Muscle layer of colon (tissue), 2 donors: ENCODE measurements at regions not wholly inside any gene's neighbourhood (a gene's known extent, or its start where the extent isn't known, plus 50 kb on each side); places are given as distances from the start of the nearest gene placed in this dataset.
"Not testable (repeated sequence)": the region's sequence is repeated elsewhere in the genome, so short reads cannot be mapped to it uniquely, and the experiment has no call there.

Experiments used
- H3K27ac ChIP-seq: one replicate; pipeline ENCODE4 v1.7.0; 2013; ENCODE audit warnings: low read depth, mild to moderate bottlenecking, low read length, moderate library complexity
- H3K27me3 ChIP-seq, 2 donors: one replicate each; pipeline ENCODE4 v1.7.0; 2013; ENCODE audit warnings: low read length in 2 of 2, mild to moderate bottlenecking in 2 of 2; ENCODE audit not compliant: insufficient read depth in 2 of 2, control insufficient read depth in 1 of 2
- H3K36me3 ChIP-seq: one replicate; pipeline ENCODE4 v1.7.0; 2013; ENCODE audit warnings: mild to moderate bottlenecking, low read length; ENCODE audit not compliant: insufficient read depth
- H3K4me1 ChIP-seq: one replicate; pipeline ENCODE4 v1.7.0; 2013; ENCODE audit warnings: mild to moderate bottlenecking, low read length; ENCODE audit not compliant: insufficient read depth
- H3K4me3 ChIP-seq, 2 donors: one replicate each; pipeline ENCODE4 v1.7.0; 2013; ENCODE audit warnings: low read length in 2 of 2, low read depth in 1 of 2, mild to moderate bottlenecking in 1 of 2, moderate library complexity in 1 of 2
- H3K9ac ChIP-seq: one replicate; pipeline ENCODE4 v1.7.0; 2013; ENCODE audit warnings: low read length
- H3K9me3 ChIP-seq: one replicate; pipeline ENCODE4 v1.7.0; 2013; ENCODE audit warnings: mild to moderate bottlenecking, low read length
- donor health status: abdominal sarcoma.
- donor health status: Adenocarcinoma of cecum.

DNA sequence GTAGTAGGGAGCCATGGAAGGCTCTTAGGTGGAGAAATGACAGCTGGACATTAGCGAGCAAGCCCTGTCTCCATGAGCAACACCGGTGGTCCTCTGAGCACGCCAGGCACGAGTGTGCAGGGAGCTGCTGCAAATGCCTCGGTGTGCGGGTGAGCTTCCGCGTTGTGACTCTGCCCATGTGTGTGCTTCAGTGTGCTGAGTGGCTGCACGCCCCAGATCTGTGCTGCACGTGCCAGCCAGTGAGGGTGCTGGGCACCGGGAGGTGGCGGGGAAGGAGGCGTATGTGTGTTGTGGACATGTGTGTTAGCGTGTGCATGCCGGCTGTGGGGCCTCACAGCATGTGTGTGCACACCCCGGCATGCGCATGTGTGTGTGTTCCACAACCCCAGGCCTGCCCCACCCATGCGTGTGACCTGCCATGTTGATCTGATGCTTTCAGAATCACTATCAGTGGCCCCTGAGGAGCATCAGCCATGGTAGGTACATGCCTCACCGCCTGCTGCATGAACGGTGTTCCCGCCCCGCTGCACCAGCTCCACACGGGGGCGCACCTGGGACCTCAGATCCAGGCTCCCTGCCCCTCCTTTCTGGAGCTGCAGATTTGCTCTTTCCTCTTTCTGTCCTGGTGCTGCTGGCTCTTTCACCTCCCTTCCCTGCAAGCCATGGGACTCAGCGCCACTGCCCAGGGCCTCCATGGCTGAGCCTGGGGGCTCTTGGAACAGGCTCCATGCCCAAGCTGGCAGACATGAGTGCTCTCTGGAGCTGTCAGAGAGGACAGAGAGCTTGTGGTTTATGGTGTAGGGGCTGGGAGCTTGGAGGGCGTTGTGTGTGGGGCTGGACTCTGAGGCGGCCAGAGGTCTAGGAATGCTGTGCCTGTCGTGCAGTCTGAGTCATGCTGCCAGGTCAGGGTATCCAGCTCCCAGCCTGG is 169.4 kb downstream of the TBC1D2B start:
- H3K9ac ChIP-seq: no peak overlapping the region
- no peaks in the 10 kb centered on the region for H3K4me1 ChIP-seq
- no peaks in the 10 kb centered on the region for H3K36me3 ChIP-seq
- no peaks in the 10 kb centered on the region for H3K27me3 ChIP-seq
- no peaks in the 10 kb centered on the region for H3K9me3 ChIP-seq
- H3K27ac ChIP-seq: no peak overlapping the region
- H3K4me3 ChIP-seq: no peak overlapping the region

GRCh38 chr15:77906062-77906990 is 171.2 kb downstream of the TBC1D2B start:
- H3K9ac ChIP-seq, H3K4me1 ChIP-seq, H3K9me3 ChIP-seq, H3K27me3 ChIP-seq, H3K27ac ChIP-seq, H3K4me3 ChIP-seq, H3K36me3 ChIP-seq: not testable (repeated sequence)

- peaks cover 0 to 3% of the 10 kb centered on the region in 2 donors for H3K27me3 ChIP-seq
- H3K36me3 ChIP-seq: no peaks in the 10 kb centered on the region
- no peak overlapping the region for H3K9ac ChIP-seq
- H3K27ac ChIP-seq: no peak overlapping the region
- H3K9me3 ChIP-seq: no peaks in the 10 kb centered on the region
- no peak overlapping the region for H3K4me3 ChIP-seq
- no peaks in the 10 kb centered on the region for H3K4me1 ChIP-seq
Observed at GRCh38 chr15:77905301-77905920, 172.1 kb downstream of the TBC1D2B start.

- Histone ChIP-seq H3K4me1 (no peaks in the 10 kb centered on the region), H3K36me3 (no peaks in the 10 kb centered on the region), H3K9me3 (no peaks in the 10 kb centered on the region), H3K4me3 (no peak overlapping the region), H3K9ac (no peak overlapping the region), H3K27ac (no peak overlapping the region), H3K27me3 (peaks cover 0 to 3% of the 10 kb centered on the region in 2 donors)
Observed at GRCh38 chr15:77904901-77905300, 172.6 kb downstream of the TBC1D2B start.

DNA sequence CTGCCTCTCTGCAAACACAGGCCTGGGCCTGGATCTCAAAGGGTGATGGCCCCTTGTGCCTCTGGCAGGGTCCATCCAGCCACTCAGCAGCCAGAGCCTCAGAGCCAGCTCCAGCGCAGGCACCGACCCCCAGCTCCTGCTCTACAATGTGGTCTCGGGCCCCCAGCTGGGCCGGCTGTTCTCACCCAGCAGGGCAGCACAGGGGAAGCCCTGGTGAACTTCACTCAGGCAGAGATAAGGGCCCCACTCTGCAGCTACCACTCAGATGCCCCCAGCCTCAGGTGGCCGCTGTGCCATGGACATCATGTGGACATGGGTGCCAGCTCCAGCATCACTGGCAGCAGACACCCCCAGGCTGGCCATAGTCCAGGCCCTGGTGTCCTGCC is 173.1 kb downstream of the TBC1D2B start:
- H3K4me1 ChIP-seq: no peaks in the 10 kb centered on the region
- no peak overlapping the region for H3K27ac ChIP-seq
- H3K4me3 ChIP-seq: no peak overlapping the region
- H3K9me3 ChIP-seq: no peaks in the 10 kb centered on the region
- H3K36me3 ChIP-seq: no peaks in the 10 kb centered on the region
- H3K9ac ChIP-seq: no peak overlapping the region
- peaks cover 0 to 3% of the 10 kb centered on the region in 2 donors for H3K27me3 ChIP-seq

- H3K9me3 ChIP-seq, H3K36me3 ChIP-seq, H3K9ac ChIP-seq, H3K4me3 ChIP-seq, H3K4me1 ChIP-seq, H3K27me3 ChIP-seq, H3K27ac ChIP-seq: not testable (repeated sequence)
Observed at GRCh38 chr15:77903761-77904435, 173.6 kb downstream of the TBC1D2B start.

- H3K27me3 ChIP-seq, H3K4me1 ChIP-seq, H3K27ac ChIP-seq, H3K9me3 ChIP-seq, H3K9ac ChIP-seq, H3K36me3 ChIP-seq, H3K4me3 ChIP-seq: not testable (repeated sequence)
Observed at GRCh38 chr15:77902921-77903760, 174.4 kb downstream of the TBC1D2B start.

DNA sequence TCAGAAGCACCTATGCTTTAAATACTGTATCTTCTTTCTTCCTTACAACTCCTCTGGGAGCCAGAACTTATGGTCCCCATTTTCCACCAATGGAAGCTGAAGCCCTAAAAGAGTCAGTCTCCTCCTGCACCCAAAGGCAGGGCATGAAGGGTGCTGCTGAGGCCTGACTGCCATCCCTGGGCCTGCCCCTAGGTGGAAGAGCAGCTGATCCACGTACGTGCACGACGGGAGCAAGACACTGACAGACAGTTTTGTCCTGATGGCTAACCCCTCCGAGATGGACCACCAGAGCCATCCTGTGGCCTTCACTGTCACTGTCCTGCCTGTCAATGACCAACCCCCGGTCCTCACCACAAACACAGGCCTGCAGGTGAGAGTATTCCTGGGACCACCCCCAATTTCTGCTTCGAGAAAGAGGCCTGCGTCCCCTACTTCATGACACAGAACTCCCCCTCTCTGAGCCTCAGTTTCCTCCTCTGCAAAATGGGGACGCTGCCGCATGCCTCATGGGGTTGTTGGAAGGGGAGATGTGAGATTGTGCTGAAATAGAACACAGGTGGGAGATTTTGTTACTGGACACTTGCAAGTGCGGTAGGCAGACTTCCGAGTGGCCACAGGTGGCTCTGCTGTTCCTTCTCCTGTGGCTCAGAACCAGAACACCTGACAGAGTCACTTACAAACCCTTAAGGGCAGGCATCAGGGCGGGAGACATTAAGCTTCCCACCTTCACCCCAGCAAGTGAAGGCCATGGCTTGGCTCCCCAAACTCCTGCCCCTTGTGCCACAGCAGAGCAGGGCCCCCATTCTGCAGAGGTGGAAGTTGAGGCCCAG is 175.4 kb downstream of the TBC1D2B start:
- H3K4me3 ChIP-seq: no peak overlapping the region
- no peak overlapping the region for H3K27ac ChIP-seq
- no peaks in the 10 kb centered on the region for H3K4me1 ChIP-seq
- H3K9ac ChIP-seq: no peak overlapping the region
- H3K27me3 ChIP-seq: peaks cover 0 to 3% of the 10 kb centered on the region in 2 donors
- no peaks in the 10 kb centered on the region for H3K36me3 ChIP-seq
- H3K9me3 ChIP-seq: no peaks in the 10 kb centered on the region

DNA sequence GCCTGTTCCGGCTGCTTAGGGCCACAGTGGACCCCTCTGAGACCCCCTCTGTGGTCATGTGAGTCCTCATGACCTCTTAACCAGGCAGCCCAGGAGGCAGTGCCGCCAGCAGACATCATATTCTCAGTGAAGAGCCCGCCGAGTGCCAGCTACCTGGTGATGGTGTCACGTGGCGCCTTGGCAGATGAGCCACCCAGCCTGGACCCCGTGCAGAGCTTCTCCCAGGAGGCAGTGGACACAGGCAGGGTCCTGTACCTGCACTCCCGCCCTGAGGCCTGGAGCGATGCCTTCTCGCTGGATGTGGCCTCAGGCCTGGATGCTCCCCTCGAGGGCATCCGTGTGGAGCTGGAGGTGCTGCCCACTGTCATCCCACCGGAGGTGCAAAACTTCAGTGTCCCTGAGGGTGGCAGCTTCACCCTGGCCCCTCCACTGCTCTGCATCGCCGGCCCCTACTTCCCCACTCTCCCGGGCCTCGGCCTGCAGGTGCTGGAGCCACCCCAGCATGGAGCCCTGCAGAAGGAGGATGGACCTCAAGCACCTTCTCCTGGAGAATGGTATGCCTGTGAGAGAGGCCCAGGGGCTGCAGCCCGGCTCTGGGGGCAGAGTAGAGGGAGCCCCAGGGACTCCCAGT is 176.1 kb downstream of the TBC1D2B start:
- Histone ChIP-seq H3K27me3 (peaks cover 0 to 3% of the 10 kb centered on the region in 2 donors), H3K36me3 (no peaks in the 10 kb centered on the region), H3K9me3 (no peaks in the 10 kb centered on the region), H3K9ac (no peak overlapping the region), H3K4me3 (no peak overlapping the region), H3K27ac (no peak overlapping the region), H3K4me1 (no peaks in the 10 kb centered on the region)
